Hepatocyte (in vitro differentiated cells): ENCODE measurements at regions not wholly inside any gene's neighbourhood (a gene's known extent, or its start where the extent isn't known, plus 50 kb on each side); places are given as distances from the start of the nearest gene placed in this dataset.
"Not testable (repeated sequence)": the region's sequence is repeated elsewhere in the genome, so short reads cannot be mapped to it uniquely, and the experiment has no call there.

Source experiments
- EZH2 ChIP-seq: fragments of 200-600 bp; sonication (generic); IDR thresholded peaks from 2 replicates; pipeline ENCODE4 v1.6.1; 2016; ENCODE audit warnings: antibody characterized with exemption, mild to moderate bottlenecking, borderline replicate concordance
- EZH2phosphoT487 ChIP-seq: fragments of 200-600 bp; sonication (generic); IDR thresholded peaks from one replicate; pipeline ENCODE4 v1.6.1; 2018; ENCODE audit warnings: antibody characterized with exemption, mild to moderate bottlenecking, low read depth, moderate library complexity; ENCODE audit not compliant: unreplicated experiment, severe bottlenecking
- TF ChIP-seq, protein P1 (sequence below): fragments of 200-600 bp; sonication (generic); IDR thresholded peaks from 2 replicates; pipeline ENCODE4 v1.5.1; 2016; ENCODE audit warnings: antibody characterized with exemption, mild to moderate bottlenecking; ENCODE audit not compliant: poor library complexity

DNA sequence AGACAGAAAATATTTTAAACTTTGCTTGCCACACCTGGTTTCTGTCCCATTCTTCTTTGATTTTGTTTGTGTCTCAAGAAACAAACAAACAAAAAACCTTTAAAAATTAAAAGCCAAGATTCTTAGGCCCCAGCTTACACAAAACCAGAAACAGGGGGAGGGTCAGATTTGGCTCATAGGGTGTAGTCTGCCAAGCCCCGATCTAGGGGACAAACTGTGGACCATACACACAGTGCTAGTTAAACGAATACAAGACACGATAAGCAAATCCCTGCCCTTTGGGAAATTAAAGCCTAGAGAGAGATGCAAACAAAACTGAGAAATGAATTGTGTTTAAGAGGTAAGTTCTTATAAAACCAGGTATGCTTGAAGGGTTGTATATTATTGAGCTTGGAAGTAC lies 181.7 kb downstream of the POTEB3 start:
- TF ChIP-seq, protein P1, sequence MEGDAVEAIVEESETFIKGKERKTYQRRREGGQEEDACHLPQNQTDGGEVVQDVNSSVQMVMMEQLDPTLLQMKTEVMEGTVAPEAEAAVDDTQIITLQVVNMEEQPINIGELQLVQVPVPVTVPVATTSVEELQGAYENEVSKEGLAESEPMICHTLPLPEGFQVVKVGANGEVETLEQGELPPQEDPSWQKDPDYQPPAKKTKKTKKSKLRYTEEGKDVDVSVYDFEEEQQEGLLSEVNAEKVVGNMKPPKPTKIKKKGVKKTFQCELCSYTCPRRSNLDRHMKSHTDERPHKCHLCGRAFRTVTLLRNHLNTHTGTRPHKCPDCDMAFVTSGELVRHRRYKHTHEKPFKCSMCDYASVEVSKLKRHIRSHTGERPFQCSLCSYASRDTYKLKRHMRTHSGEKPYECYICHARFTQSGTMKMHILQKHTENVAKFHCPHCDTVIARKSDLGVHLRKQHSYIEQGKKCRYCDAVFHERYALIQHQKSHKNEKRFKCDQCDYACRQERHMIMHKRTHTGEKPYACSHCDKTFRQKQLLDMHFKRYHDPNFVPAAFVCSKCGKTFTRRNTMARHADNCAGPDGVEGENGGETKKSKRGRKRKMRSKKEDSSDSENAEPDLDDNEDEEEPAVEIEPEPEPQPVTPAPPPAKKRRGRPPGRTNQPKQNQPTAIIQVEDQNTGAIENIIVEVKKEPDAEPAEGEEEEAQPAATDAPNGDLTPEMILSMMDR, result not testable (repeated sequence)
- not testable (repeated sequence) for TF ChIP-seq EZH2, EZH2phosphoT487
